A673 (cell line): ENCODE measurements at regions not wholly inside any gene's neighbourhood (a gene's known extent, or its start where the extent isn't known, plus 50 kb on each side); places are given as distances from the start of the nearest gene placed in this dataset.

Source experiments
- BruUV-seq: library from RNA; stranded (reverse); fragments of 400-500 nt; replicated peaks from 2 replicates; lab custom pipeline; 2021; lab: Mats Ljungman, UMichigan
- CTCF ChIA-PET: fragments of 300-600 bp; sonication (Branson Sonifier 250); formaldehyde crosslinking; loops from one replicate; lab custom pipeline; 2022; ENCODE audit warnings: antibody characterized with exemption; lab: Charles Lee
- POLR2A ChIA-PET: fragments of 300-600 bp; sonication (Branson Sonifier 250); formaldehyde crosslinking; loops from one replicate; lab custom pipeline; 2022; ENCODE audit warnings: antibody characterized with exemption; ENCODE audit not compliant: low non-redundant PET; lab: Charles Lee
- DNase-seq: peaks from one replicate; pipeline ENCODE4 v3.0.0-alpha.2; 2015; ENCODE audit warnings: low spot score
- H3K27ac ChIP-seq: fragments of 200-600 bp; sonication (generic); 2 replicates; pipeline ENCODE4 v1.5.1; 2016; ENCODE audit warnings: mixed run types, low read depth, mild to moderate bottlenecking, mixed read lengths, antibody characterized with exemption, low read length; ENCODE audit not compliant: poor library complexity, severe bottlenecking
- H3K27me3 ChIP-seq: fragments of 200-600 bp; sonication (generic); replicated peaks from 2 replicates; pipeline ENCODE4 v1.6.1; 2017; ENCODE audit warnings: mixed run types, low read depth, mild to moderate bottlenecking, mixed read lengths, antibody characterized with exemption, low read length; ENCODE audit not compliant: insufficient read depth, poor library complexity
- H3K36me3 ChIP-seq: fragments of 200-600 bp; sonication (generic); 2 replicates; pipeline ENCODE4 v1.6.1; 2016; ENCODE audit warnings: mixed run types, mild to moderate bottlenecking, mixed read lengths, antibody characterized with exemption, low read length; ENCODE audit not compliant: insufficient read depth, poor library complexity, severe bottlenecking
- H3K4me1 ChIP-seq: fragments of 200-600 bp; sonication (generic); 2 replicates; pipeline ENCODE4 v1.6.1; 2017; ENCODE audit warnings: mixed run types, mild to moderate bottlenecking, mixed read lengths, antibody characterized with exemption, low read length; ENCODE audit not compliant: insufficient read depth, poor library complexity, severe bottlenecking
- H3K4me3 ChIP-seq: fragments of 200-600 bp; sonication (generic); 2 replicates; pipeline ENCODE4 v1.5.1; 2016; ENCODE audit warnings: low read depth, mixed run types, mild to moderate bottlenecking, mixed read lengths, low read length; ENCODE audit not compliant: poor library complexity, severe bottlenecking
- H3K9me3 ChIP-seq: fragments of 200-600 bp; sonication (generic); 2 replicates; pipeline ENCODE4 v1.6.1; 2016; ENCODE audit warnings: mixed run types, low read depth, mild to moderate bottlenecking, mixed read lengths, antibody characterized with exemption, low read length; ENCODE audit not compliant: poor library complexity, severe bottlenecking
- CTCF ChIP-seq: fragments of 300-800, 200-600 bp; sonication (generic); conservative IDR thresholded peaks from 2 replicates; pipeline ENCODE4 v1.5.1; 2017; ENCODE audit warnings: low read depth, mild to moderate bottlenecking, antibody characterized with exemption, low read length, moderate library complexity, mixed read lengths
- EZH2 ChIP-seq: fragments of 200-600 bp; sonication (generic); IDR thresholded peaks from 2 replicates; pipeline ENCODE4 v1.6.1; 2017; ENCODE audit warnings: borderline replicate concordance, low read depth, mild to moderate bottlenecking, mixed read lengths, antibody characterized with exemption, low read length; ENCODE audit not compliant: poor library complexity, severe bottlenecking
- intact Hi-C: fragments of 100-400 bp; cut with micrococcal nuclease; formaldehyde crosslinking; loops from one replicate; pipeline ENCODE4 v1.10.0; 2022; ENCODE audit not compliant: unreplicated experiment

- BruUV-seq = no TSS peak
- intact Hi-C loops = no loop called here
- H3K27me3 ChIP-seq = no peaks in the 10 kb centered on the region
- no peak overlapping the region for H3K27ac ChIP-seq
- ChIA-PET CTCF (no interaction called here), POLR2A (interaction anchor here (0.6 kb wide), 1 partner anchor 789 kb away, joined by 5 read pairs; no protein-coding TSS in a partner anchor)
- H3K4me3 ChIP-seq = no peak overlapping the region
- H3K4me1 ChIP-seq = no peaks in the 10 kb centered on the region
- no peaks in the 10 kb centered on the region for H3K36me3 ChIP-seq
- TF ChIP-seq EZH2 = no peak
- TF ChIP-seq CTCF = no peak
- peaks cover 19% of the 10 kb centered on the region for H3K9me3 ChIP-seq
- DNase-seq = no peak
These were observed 1092.1 kb upstream of the TMEM132C start for GRCh38 chr12:127174881-127175280.

DNA sequence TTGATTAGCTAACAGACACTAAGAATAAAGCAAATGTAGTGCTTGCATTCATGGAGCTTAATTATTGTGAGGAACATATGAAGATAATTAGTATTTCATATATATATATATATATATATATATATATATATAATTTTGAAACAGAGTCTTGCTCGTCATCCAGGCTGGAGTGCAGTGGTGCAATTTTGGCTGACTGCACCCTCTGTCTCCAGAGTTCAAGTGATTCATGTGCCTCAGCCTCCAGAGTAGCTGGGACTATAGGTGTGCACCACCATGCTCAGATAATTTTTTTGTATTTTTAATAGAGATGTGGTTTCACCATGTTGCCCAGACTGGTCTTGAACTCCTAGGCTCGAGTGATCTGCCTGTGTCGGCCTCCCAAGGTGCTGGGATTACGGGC lies 1091.6 kb upstream of the TMEM132C start:
- Histone ChIP-seq H3K27ac (no peak overlapping the region), H3K4me3 (no peak overlapping the region), H3K4me1 (no peaks in the 10 kb centered on the region), H3K36me3 (no peaks in the 10 kb centered on the region), H3K9me3 (peaks cover 19% of the 10 kb centered on the region), H3K27me3 (no peaks in the 10 kb centered on the region)
- BruUV-seq = no TSS peak
- TF ChIP-seq CTCF (no peak), EZH2 (no peak)
- POLR2A ChIA-PET = interaction anchor here (0.6 kb wide), 1 partner anchor 790 kb away, joined by 5 read pairs; no protein-coding TSS in a partner anchor
- intact Hi-C loops = no loop called here
- CTCF ChIA-PET = no interaction called here
- DNase-seq = no peak

GRCh38 chr12:127176804-127177203 lies 1090.2 kb upstream of the TMEM132C start:
- no peak for DNase-seq
- Histone ChIP-seq H3K36me3 (no peaks in the 10 kb centered on the region), H3K27me3 (no peaks in the 10 kb centered on the region), H3K9me3 (peaks cover 19% of the 10 kb centered on the region), H3K4me3 (no peak overlapping the region), H3K4me1 (no peaks in the 10 kb centered on the region), H3K27ac (no peak overlapping the region)
- BruUV-seq = no TSS peak
- TF ChIP-seq CTCF = no peak
- no peak for TF ChIP-seq EZH2
- intact Hi-C loops = no loop called here
- POLR2A ChIA-PET = no interaction called here
- CTCF ChIA-PET = no interaction called here
